AG09309 (cell line): ENCODE measurements at regions not wholly inside any gene's neighbourhood (a gene's known extent, or its start where the extent isn't known, plus 50 kb on each side); places are given as distances from the start of the nearest gene placed in this dataset.

Source experiments
- DNase-seq: peaks from one replicate; pipeline ENCODE4 v3.0.0-alpha.2; 2010; ENCODE audit warnings: low read depth
- H3K4me3 ChIP-seq: 2 replicates; pipeline ENCODE4 v1.5.1; 2011; ENCODE audit warnings: mild to moderate bottlenecking, low read depth, low read length, moderate library complexity; ENCODE audit not compliant: control insufficient read depth
- CTCF ChIP-seq: IDR thresholded peaks from 2 replicates; pipeline ENCODE4 v1.5.1; 2011; ENCODE audit warnings: mild to moderate bottlenecking, low read depth, low read length, inconsistent platforms; ENCODE audit not compliant: insufficient read depth, control insufficient read depth; ENCODE audit errors: missing control alignments

- no peak overlapping the region for H3K4me3 ChIP-seq
- TF ChIP-seq CTCF = no peak
- no peak for DNase-seq
These were observed 1106.2 kb upstream of the GJE1 start for GRCh38 chr6:141026504-141026903.

GRCh38 chr6:141024526-141024925 is 1108.2 kb upstream of the GJE1 start:
- TF ChIP-seq CTCF = no peak
- DNase-seq = no peak
- no peak overlapping the region for H3K4me3 ChIP-seq

- DNase-seq = no peak
- H3K4me3 ChIP-seq = no peak overlapping the region
- no peak for TF ChIP-seq CTCF
These were observed 1114.8 kb upstream of the GJE1 start for GRCh38 chr6:141017941-141018340.

- TF ChIP-seq CTCF = no peak
- no peak for DNase-seq
- H3K4me3 ChIP-seq = no peak overlapping the region
These were observed 1131.8 kb upstream of the GJE1 start for GRCh38 chr6:141000917-141001316.

- DNase-seq = no peak
- H3K4me3 ChIP-seq = no peak overlapping the region
- TF ChIP-seq CTCF = no peak
These were observed 1139.2 kb upstream of the GJE1 start for GRCh38 chr6:140993515-140993914.

- DNase-seq = no peak
- no peak for TF ChIP-seq CTCF
- no peak overlapping the region for H3K4me3 ChIP-seq
These were observed 1140.0 kb upstream of the GJE1 start for GRCh38 chr6:140992678-140993077.

GRCh38 chr6:140988780-140989179 is 1143.9 kb upstream of the GJE1 start:
- DNase-seq = peak; percentile 64
- no peak for TF ChIP-seq CTCF

More at GRCh38 chr6:140988780-140989179, 1143.9 kb upstream of the GJE1 start:
- H3K4me3 ChIP-seq = no peak overlapping the region
